GM19240 (cell line): ENCODE measurements at regions not wholly inside any gene's neighbourhood (a gene's known extent, or its start where the extent isn't known, plus 50 kb on each side); places are given as distances from the start of the nearest gene placed in this dataset.
"Not testable (repeated sequence)": the region's sequence is repeated elsewhere in the genome, so short reads cannot be mapped to it uniquely, and the experiment has no call there.

Experiments used
- DNase-seq: peaks from one replicate; pipeline ENCODE4 v3.0.0; 2011; ENCODE audit warnings: low spot score; ENCODE audit not compliant: insufficient read length

GRCh38 chr14:44453433-44454171 lies 53.5 kb downstream of the FSCB start:
- no peak for DNase-seq

GRCh38 chr14:44450232-44450631 lies 56.9 kb downstream of the FSCB start:
- not testable (repeated sequence) for DNase-seq

- DNase-seq, result no peak
These were observed 57.4 kb downstream of the FSCB start for GRCh38 chr14:44449680-44450079.

- DNase-seq, result no peak
These were observed 58.1 kb downstream of the FSCB start for GRCh38 chr14:44448951-44449358.

GRCh38 chr14:44446965-44447364 lies 60.1 kb downstream of the FSCB start:
- DNase-seq, result no peak

GRCh38 chr14:44444454-44444853 lies 62.6 kb downstream of the FSCB start:
- no peak for DNase-seq

- DNase-seq, result no peak
These were observed 68.1 kb downstream of the FSCB start for GRCh38 chr14:44438936-44439335.

GRCh38 chr14:44438221-44438620 lies 68.9 kb downstream of the FSCB start:
- DNase-seq, result no peak

- DNase-seq, result no peak
These were observed 70.6 kb downstream of the FSCB start for GRCh38 chr14:44436458-44436857.

GRCh38 chr14:44428231-44428945 lies 78.7 kb downstream of the FSCB start:
- DNase-seq, result no peak

GRCh38 chr14:44422699-44423098 lies 84.4 kb downstream of the FSCB start:
- DNase-seq, result no peak

- DNase-seq, result no peak
These were observed 86.9 kb downstream of the FSCB start for GRCh38 chr14:44420226-44420625.

GRCh38 chr14:44418856-44419255 lies 88.2 kb downstream of the FSCB start:
- DNase-seq, result no peak

GRCh38 chr14:44417809-44418208 lies 89.3 kb downstream of the FSCB start:
- DNase-seq, result no peak

- no peak for DNase-seq
These were observed 92.4 kb downstream of the FSCB start for GRCh38 chr14:44414646-44415045.

GRCh38 chr14:44412858-44413569 lies 94.1 kb downstream of the FSCB start:
- no peak for DNase-seq

GRCh38 chr14:44405011-44405486 lies 102.0 kb downstream of the FSCB start:
- no peak for DNase-seq

GRCh38 chr14:44404599-44404998 lies 102.5 kb downstream of the FSCB start:
- DNase-seq, result no peak

GRCh38 chr14:44404036-44404435 lies 103.0 kb downstream of the FSCB start:
- no peak for DNase-seq

- DNase-seq, result no peak
These were observed 103.9 kb downstream of the FSCB start for GRCh38 chr14:44403193-44403592.

- DNase-seq, result no peak
These were observed 110.9 kb downstream of the FSCB start for GRCh38 chr14:44396226-44396625.

GRCh38 chr14:44392984-44393383 lies 114.1 kb downstream of the FSCB start:
- no peak for DNase-seq
